GM18517 (cell line): ENCODE measurements at regions not wholly inside any gene's neighbourhood (a gene's known extent, or its start where the extent isn't known, plus 50 kb on each side); places are given as distances from the start of the nearest gene placed in this dataset.

Source experiments
- ATAC-seq: cut with Tn5 transposase; IDR thresholded peaks from one replicate; pipeline ENCODE4 v1.9.1; 2021; ENCODE audit warnings: mild to moderate bottlenecking, moderate library complexity; ENCODE audit not compliant: unreplicated experiment

DNA sequence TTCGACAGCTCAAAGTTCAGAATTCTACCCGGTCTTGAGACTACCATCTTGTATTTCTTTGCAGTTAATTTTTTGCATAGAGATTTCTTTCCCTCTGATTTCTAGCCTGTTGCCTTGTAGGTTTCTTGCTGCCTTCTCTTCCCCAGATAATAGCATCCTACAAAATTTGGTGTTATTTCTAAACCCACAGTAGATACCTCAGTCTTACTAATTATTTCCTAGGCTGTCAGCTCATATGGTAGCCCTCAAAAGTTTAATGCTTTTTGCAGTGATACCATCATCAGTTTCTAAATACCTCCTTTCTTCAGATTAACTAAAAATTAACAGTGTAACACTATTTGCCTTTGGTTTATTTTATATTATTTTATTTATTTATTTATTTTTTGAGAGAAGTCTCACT lies 61.9 kb upstream of the TMPO start:
- no peak for ATAC-seq

DNA sequence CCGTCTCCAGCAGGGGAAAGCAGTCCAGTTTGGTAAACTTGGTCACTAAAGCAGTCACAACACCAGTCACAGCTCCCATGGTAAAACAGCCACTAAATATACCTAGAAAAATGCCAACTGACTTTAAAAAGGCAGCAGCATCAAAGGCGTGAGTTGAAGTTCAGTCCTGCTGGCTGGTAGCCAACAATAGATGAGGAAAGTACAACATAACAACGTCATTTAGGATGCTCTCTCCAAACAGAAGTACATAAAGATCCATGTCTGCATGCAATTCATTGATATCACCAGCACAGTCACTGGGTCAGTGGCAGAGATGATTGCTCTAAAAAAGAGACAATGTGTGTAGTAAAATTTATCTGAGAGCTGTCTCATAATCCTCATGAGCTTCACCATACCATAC lies 59.3 kb upstream of the TMPO start:
- no peak for ATAC-seq

DNA sequence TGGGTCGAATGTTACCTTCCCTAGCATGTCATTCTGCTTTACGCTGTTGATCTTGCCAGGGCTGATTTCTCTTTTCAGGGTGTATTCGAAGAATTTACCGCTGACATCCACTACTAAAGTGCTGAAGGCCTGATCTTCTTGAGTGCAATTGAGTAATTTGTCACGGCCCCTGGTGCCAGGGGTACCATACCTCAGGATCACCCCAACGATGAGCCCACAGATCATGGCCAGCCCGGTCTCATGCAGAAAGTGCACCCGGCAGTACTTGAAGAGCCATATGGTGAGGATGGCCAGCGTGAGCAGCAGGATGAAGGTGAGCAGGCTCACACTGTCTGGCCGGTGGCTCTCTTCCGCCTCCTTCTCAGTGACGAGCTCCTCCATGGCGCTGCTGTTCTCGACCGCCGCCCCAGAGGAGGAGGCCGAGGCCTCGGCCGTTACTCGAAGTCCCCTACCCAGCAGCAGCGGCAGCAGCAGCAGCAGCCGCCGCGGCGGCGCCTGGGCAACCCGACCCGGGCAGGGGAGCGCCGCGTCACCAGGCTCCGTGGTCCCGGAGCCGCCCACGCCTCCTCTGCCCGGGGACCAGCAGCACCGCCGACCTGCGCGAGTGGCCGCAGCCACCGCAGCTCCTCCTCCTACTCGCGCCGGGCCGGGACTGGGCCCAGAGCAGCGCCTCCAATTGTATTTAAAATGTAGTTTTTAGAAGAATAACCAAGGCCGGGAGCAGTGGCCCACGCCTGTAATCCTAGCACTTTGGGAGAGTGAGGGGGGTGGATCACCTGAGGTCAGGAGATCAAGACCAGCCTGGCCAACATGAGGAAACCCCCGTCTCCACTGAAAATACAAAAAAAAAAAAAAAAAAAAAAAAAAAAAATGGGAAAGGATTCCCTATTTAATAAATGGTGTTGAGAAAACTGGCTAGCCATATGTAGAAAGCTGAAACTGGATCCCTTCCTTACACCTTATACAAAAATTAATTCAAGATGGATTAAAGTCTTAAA lies 58.5 kb upstream of the TMPO start:
- no peak for ATAC-seq

DNA sequence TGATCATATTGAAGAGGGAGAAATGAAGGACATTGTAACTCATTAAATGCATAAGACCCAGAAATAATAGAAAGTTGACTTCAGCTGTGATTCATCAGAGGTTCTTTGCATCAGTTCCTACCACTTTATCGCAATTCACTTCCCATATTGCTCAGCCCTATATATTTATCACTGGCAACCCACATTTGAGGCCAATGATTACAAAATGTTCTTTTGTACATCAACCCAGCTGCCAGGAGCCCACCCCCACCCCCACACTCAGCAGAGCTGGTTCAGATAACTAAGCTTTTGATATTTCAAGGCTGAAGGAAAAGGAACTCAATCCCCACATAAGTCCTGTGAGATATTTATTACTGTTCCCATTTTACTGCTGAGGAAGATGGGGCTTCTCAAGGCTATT lies 51.2 kb upstream of the TMPO start:
- no peak for ATAC-seq

DNA sequence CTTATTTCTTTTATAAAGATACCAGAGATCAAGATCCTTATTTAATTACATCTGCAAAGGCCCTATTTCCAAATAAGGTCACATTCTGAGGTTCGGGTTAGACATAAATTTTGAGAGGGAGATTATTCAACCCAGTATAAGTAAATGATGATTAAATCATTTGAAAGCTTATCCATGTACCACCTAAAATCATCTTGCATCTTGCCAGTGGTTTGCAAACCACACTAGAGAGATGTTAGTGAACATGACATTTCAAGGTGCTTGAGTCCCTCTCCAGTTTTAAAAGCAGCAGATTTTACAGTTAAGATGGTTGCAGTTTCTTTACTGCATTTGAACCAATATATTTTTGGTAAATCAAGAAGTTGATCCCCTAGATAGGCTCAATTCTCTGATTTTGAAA lies 49.9 kb upstream of the TMPO start:
- ATAC-seq: no peak
